Esophagus muscularis mucosa (tissue), 3 donors: ENCODE measurements at regions not wholly inside any gene's neighbourhood (a gene's known extent, or its start where the extent isn't known, plus 50 kb on each side); places are given as distances from the start of the nearest gene placed in this dataset.
A peak's percentile ranks its signal among the peaks of the same experiment; 100 is the strongest.

Experiments
- CTCF ChIP-seq, 3 experiments: fragments of 200-600 bp in 2 of 3; fragments of 450-650 bp in 1 of 3; sonication (generic) in 2 of 3; IDR thresholded peaks; one replicate each; pipeline ENCODE4 v1.5.1; 2017 to 2019; ENCODE audit warnings: antibody characterized with exemption in 3 of 3, mild to moderate bottlenecking in 2 of 3, moderate library complexity in 1 of 3
- POLR2A ChIP-seq: fragments of 450-650 bp; IDR thresholded peaks from one replicate; pipeline ENCODE4 v1.6.1; 2017; ENCODE audit warnings: antibody characterized with exemption, moderate library complexity, mild to moderate bottlenecking, low read depth

DNA sequence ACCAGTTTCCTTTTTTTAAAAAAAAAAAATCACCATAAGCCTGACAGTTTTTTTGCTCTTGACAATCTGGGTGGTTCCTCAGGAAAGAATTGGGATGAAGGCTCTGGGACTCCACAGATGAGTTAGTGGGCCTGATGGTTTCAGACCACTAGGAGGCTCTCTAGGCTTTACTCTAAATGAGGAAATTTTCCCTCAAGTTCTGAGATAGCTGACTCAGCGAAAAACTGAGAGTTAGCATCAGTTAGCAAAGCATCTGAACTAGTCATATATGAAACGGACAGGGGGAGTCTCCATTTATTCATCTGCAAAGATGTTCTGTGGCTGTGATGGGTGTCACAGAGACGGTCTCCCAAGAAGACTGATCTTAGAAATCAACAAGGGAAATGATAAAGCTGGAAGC is 314.3 kb upstream of the OR4E1 start:
- TF ChIP-seq CTCF (IDR thresholded peaks at IDR 0.05) (peak in 2 of 3 experiments; percentile 13 to 37), POLR2A (no peak)
